A673 (cell line): ENCODE measurements at regions not wholly inside any gene's neighbourhood (a gene's known extent, or its start where the extent isn't known, plus 50 kb on each side); places are given as distances from the start of the nearest gene placed in this dataset.

ENCODE experiments used
- EZH2 ChIP-seq: fragments of 200-600 bp; sonication (generic); IDR thresholded peaks from 2 replicates; pipeline ENCODE4 v1.6.1; 2017; ENCODE audit warnings: borderline replicate concordance, low read depth, mild to moderate bottlenecking, mixed read lengths, antibody characterized with exemption, low read length; ENCODE audit not compliant: poor library complexity, severe bottlenecking
- TF ChIP-seq, protein P1 (sequence below): fragments of 300-800, 200-600 bp; sonication (generic); conservative IDR thresholded peaks from 2 replicates; pipeline ENCODE4 v1.5.1; 2017; ENCODE audit warnings: low read depth, mild to moderate bottlenecking, antibody characterized with exemption, low read length, moderate library complexity, mixed read lengths

DNA sequence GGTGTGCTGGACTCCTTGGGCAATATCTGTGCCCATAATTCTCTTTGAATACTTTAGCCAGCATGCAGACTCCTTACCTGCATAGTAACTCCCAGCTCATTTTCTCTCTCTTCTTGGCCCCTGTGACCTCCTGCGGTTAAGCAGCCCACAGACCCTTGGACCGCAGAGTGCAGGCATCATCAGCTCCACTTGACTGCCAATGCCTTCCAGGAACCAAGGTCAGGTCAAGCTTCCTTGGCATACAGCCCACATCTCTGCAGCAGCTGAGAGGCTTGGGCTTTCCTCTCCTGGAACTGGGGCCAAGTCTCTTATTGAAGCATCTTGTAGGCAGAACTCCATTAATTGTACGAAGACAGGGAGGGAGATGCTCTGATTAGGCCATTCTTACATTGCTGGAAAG is 130.1 kb upstream of the PIEZO2 start:
- TF ChIP-seq EZH2: no peak
- TF ChIP-seq, protein P1, sequence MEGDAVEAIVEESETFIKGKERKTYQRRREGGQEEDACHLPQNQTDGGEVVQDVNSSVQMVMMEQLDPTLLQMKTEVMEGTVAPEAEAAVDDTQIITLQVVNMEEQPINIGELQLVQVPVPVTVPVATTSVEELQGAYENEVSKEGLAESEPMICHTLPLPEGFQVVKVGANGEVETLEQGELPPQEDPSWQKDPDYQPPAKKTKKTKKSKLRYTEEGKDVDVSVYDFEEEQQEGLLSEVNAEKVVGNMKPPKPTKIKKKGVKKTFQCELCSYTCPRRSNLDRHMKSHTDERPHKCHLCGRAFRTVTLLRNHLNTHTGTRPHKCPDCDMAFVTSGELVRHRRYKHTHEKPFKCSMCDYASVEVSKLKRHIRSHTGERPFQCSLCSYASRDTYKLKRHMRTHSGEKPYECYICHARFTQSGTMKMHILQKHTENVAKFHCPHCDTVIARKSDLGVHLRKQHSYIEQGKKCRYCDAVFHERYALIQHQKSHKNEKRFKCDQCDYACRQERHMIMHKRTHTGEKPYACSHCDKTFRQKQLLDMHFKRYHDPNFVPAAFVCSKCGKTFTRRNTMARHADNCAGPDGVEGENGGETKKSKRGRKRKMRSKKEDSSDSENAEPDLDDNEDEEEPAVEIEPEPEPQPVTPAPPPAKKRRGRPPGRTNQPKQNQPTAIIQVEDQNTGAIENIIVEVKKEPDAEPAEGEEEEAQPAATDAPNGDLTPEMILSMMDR: no peak
